Peyer's patch (tissue), 4 donors: ENCODE measurements at regions not wholly inside any gene's neighbourhood (a gene's known extent, or its start where the extent isn't known, plus 50 kb on each side); places are given as distances from the start of the nearest gene placed in this dataset.

ENCODE experiments used
- POLR2A ChIP-seq, 2 donors: fragments of 450-650 bp; IDR thresholded peaks; one replicate each; pipeline ENCODE4 v1.5.1; 2017; ENCODE audit warnings: antibody characterized with exemption in 2 of 2, mild to moderate bottlenecking in 2 of 2, moderate library complexity in 2 of 2
- TF ChIP-seq, protein P1 (sequence below), 6 experiments: fragments of 450-650 bp in 4 of 6; fragments of 200-600 bp in 2 of 6; sonication (generic) in 1 of 6; IDR thresholded peaks; one replicate each; pipeline ENCODE4 v1.5.1; 2017 to 2019; ENCODE audit warnings: antibody characterized with exemption in 6 of 6, mild to moderate bottlenecking in 3 of 6, moderate library complexity in 1 of 6

GRCh38 chr1:76766381-76766780, 100.9 kb upstream of the ST6GALNAC5 start:
- TF ChIP-seq, protein P1, sequence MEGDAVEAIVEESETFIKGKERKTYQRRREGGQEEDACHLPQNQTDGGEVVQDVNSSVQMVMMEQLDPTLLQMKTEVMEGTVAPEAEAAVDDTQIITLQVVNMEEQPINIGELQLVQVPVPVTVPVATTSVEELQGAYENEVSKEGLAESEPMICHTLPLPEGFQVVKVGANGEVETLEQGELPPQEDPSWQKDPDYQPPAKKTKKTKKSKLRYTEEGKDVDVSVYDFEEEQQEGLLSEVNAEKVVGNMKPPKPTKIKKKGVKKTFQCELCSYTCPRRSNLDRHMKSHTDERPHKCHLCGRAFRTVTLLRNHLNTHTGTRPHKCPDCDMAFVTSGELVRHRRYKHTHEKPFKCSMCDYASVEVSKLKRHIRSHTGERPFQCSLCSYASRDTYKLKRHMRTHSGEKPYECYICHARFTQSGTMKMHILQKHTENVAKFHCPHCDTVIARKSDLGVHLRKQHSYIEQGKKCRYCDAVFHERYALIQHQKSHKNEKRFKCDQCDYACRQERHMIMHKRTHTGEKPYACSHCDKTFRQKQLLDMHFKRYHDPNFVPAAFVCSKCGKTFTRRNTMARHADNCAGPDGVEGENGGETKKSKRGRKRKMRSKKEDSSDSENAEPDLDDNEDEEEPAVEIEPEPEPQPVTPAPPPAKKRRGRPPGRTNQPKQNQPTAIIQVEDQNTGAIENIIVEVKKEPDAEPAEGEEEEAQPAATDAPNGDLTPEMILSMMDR (IDR thresholded peaks at IDR 0.05) = no peak
- TF ChIP-seq POLR2A (IDR thresholded peaks at IDR 0.05) = no peak
